Spleen (tissue), 11 donors: ENCODE measurements at regions not wholly inside any gene's neighbourhood (a gene's known extent, or its start where the extent isn't known, plus 50 kb on each side); places are given as distances from the start of the nearest gene placed in this dataset.
A peak's percentile ranks its signal among the peaks of the same experiment; 100 is the strongest.

ENCODE experiments used
- DNase-seq: peaks from one replicate; pipeline ENCODE4 v3.0.0-alpha.2; 2020
- H3K27ac ChIP-seq, 8 donors: fragments of 200-600 bp; sonication (generic) in 7 of 8; 1 replicate in 4 of 8; 2 replicates in 4 of 8; pipeline versions ENCODE4 v1.5.0 to v1.8.0; 2016 to 2021; ENCODE audit warnings: inconsistent platforms in 4 of 8, mild to moderate bottlenecking in 4 of 8, moderate library complexity in 1 of 8
- H3K27me3 ChIP-seq, 7 donors: fragments of 200-600 bp; sonication (generic) in 6 of 7; replicated peaks in 1 of 7; 1 replicate in 4 of 7; 2 replicates in 3 of 7; pipeline versions ENCODE4 v1.5.0 to v1.8.0; 2016 to 2021; ENCODE audit warnings: inconsistent platforms in 3 of 7, mild to moderate bottlenecking in 1 of 7
- H3K36me3 ChIP-seq, 6 donors: fragments of 200-600 bp; sonication (generic) in 5 of 6; 1 replicate in 4 of 6; 2 replicates in 2 of 6; pipeline versions ENCODE4 v1.5.0 to v1.8.0; 2016 to 2021; ENCODE audit warnings: inconsistent platforms in 2 of 6
- H3K4me1 ChIP-seq, 6 donors: fragments of 200-600 bp; sonication (generic) in 5 of 6; 1 replicate in 3 of 6; 2 replicates in 3 of 6; pipeline versions ENCODE4 v1.5.0 to v1.8.0; 2016 to 2021; ENCODE audit warnings: inconsistent platforms in 3 of 6
- H3K4me3 ChIP-seq, 8 donors: fragments of 200-600 bp; sonication (generic) in 7 of 8; 1 replicate in 4 of 8; 2 replicates in 4 of 8; pipeline versions ENCODE4 v1.5.0 to v1.8.0; 2016 to 2021; ENCODE audit warnings: inconsistent platforms in 4 of 8, mild to moderate bottlenecking in 4 of 8, moderate library complexity in 2 of 8
- H3K9me3 ChIP-seq, 8 donors: fragments of 200-600 bp; sonication (generic) in 7 of 8; 1 replicate in 4 of 8; 2 replicates in 4 of 8; pipeline versions ENCODE4 v1.5.0 to v1.8.0; 2016 to 2021; ENCODE audit warnings: inconsistent platforms in 4 of 8
- POLR2A ChIP-seq, 3 donors: fragments of 450-650 bp; IDR thresholded peaks; one replicate each; pipeline ENCODE4 v1.5.1; 2017; ENCODE audit warnings: antibody characterized with exemption in 3 of 3, mild to moderate bottlenecking in 1 of 3
- POLR2AphosphoS5 ChIP-seq, 3 donors: sonication (generic); formaldehyde crosslinking; IDR thresholded peaks; one replicate each; pipeline ENCODE4 v1.5.1; 2017; ENCODE audit warnings: antibody characterized with exemption in 3 of 3
- WGBS, 5 donors: extraction: QIAGEN DNeasy Blood & Tissue Kit in 3 of 5; methylation state at CpG; one replicate each; pipeline versions ENCODE4 v1.1.5 to v1.1.7; 2013 to 2018; 5-methylcytosine and 5-hydroxymethylcytosine counted together
- intact Hi-C: fragments of 100-400 bp; cut with DNase I; formaldehyde crosslinking; loops from one replicate; pipeline ENCODE4 v1.15.0; 2023; ENCODE audit warnings: low total_unique reads
- TF ChIP-seq, protein P1 (sequence below), 11 experiments: fragments of 200-600 bp in 7 of 11; fragments of 450-650 bp in 4 of 11; sonication (generic) in 4 of 11; IDR thresholded peaks in 8 of 11; conservative IDR thresholded peaks in 3 of 11; 1 replicate in 7 of 11; 2 replicates in 4 of 11; pipeline versions ENCODE4 v1.4.0 to v1.8.0; 2016 to 2021; ENCODE audit warnings: antibody characterized with exemption in 11 of 11, inconsistent platforms in 4 of 11, mild to moderate bottlenecking in 1 of 11
- donor health status: healthy with polysubstance abuse.
- donor health status: DM: no; HTN: no; CAD: no; lungs with moderate emphysema.
- donor health status: DM: no; HTN: no; CAD: no.
- donor health status: Bipolar disorder and iron deficiency.
- donor health status: healthy.
- donor health status: DM: no; HTN: no; CAD: no.
- donor health status: DM: yes; HTN: yes; CAD: no.

DNA sequence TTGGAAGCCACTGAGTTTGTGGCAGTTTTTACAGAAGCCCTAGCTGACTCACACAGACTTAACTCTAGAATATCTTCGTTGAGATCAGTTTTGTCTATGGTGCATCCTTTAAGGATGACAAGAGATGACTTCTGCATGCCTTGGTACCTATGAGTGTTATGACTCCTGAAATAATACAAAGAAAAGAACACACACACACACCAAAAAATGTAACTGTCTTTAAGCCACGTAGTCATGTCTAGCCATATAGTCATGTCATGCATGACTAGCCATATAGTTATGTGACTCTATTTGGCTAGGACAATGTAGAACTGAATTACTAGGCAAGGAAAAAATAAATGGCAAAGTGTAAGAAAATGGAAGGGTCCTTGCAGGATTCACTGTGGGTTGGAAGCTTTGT, 447.8 kb downstream of the NLGN4X start:
- intact Hi-C loops = no loop called here
- 32 to 75% (median 46%) methylated on average over 2 of the region's 2 CpGs for WGBS, 5 donors

DNA sequence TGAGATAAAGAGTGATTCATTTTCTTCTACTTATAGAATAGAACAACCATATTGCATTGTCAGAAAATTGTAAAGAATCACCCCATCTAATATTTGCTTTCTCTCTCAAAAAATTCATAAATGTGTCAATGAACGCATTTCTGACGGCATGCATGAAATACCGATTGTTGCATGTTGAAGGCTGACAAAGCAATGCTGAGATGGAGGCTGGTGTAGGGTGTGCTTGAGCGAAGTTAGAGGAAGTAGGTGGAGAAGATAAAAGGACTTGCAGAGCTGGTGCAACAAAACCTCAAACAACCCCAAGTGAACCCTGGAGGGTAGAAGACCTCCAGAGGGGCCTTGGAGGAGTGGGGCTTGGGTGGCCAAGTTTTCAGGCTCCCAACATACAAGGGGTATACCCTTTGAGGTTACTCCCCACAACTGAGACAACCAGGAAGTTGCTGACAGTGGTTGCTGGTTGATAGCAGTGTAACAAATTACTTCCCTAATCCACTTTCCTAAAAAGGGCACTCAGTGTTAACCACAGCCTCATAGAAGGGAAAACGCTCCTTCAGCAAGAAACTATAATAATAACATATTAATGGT, 452.7 kb downstream of the NLGN4X start:
- no peaks in the 10 kb centered on the region for H3K36me3 ChIP-seq
- TF ChIP-seq, protein P1, sequence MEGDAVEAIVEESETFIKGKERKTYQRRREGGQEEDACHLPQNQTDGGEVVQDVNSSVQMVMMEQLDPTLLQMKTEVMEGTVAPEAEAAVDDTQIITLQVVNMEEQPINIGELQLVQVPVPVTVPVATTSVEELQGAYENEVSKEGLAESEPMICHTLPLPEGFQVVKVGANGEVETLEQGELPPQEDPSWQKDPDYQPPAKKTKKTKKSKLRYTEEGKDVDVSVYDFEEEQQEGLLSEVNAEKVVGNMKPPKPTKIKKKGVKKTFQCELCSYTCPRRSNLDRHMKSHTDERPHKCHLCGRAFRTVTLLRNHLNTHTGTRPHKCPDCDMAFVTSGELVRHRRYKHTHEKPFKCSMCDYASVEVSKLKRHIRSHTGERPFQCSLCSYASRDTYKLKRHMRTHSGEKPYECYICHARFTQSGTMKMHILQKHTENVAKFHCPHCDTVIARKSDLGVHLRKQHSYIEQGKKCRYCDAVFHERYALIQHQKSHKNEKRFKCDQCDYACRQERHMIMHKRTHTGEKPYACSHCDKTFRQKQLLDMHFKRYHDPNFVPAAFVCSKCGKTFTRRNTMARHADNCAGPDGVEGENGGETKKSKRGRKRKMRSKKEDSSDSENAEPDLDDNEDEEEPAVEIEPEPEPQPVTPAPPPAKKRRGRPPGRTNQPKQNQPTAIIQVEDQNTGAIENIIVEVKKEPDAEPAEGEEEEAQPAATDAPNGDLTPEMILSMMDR (IDR thresholded peaks at IDR 0.05 in 8 of 11, conservative IDR thresholded peaks at IDR 0.05 in 3 of 11) = no peak
- TF ChIP-seq POLR2AphosphoS5 (IDR thresholded peaks at IDR 0.05) = no peak
- no peak for TF ChIP-seq POLR2A (IDR thresholded peaks at IDR 0.05)
- intact Hi-C loops = no loop called here
- H3K4me3 ChIP-seq = no peak overlapping the region
- no peaks in the 10 kb centered on the region for H3K4me1 ChIP-seq
- H3K9me3 ChIP-seq = no peaks in the 10 kb centered on the region
- no peak for DNase-seq
- no peaks in the 10 kb centered on the region for H3K27me3 ChIP-seq
- WGBS, 5 donors = 6 to 33% (median 16%) methylated on average over 5 of the region's 5 CpGs
- H3K27ac ChIP-seq = peak overlapping the region in 1 of 8 donors; percentile 40

More for the DNA sequence above, 447.8 kb downstream of the NLGN4X start:
- DNase-seq = no peak
- Histone ChIP-seq H3K36me3 (no peaks in the 10 kb centered on the region), H3K27me3 (no peaks in the 10 kb centered on the region), H3K27ac (no peak overlapping the region), H3K9me3 (no peaks in the 10 kb centered on the region), H3K4me3 (no peak overlapping the region), H3K4me1 (no peaks in the 10 kb centered on the region)
- TF ChIP-seq POLR2A (IDR thresholded peaks at IDR 0.05) (no peak), POLR2AphosphoS5 (IDR thresholded peaks at IDR 0.05) (no peak)

DNA sequence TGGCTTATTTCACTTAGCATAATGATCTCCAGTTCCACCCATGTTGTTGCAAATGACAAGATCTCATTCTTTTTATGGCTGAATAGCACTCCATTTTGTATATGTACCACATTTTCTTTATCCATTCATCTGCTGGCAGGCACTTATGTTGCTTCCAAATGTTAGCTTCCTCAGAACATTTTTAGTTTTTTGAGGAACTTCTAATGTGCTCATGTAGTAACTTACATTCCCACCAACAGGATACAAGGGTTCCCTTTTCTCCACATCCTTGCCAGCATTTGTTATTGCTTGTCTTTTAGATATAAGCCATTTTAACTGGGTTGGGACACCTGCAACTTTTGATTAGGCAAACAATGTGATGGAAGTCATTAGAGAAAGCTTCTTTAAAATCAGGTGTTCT, 454.2 kb downstream of the NLGN4X start:
- Histone ChIP-seq H3K4me1 (no peaks in the 10 kb centered on the region), H3K27ac (no peak overlapping the region), H3K9me3 (no peaks in the 10 kb centered on the region), H3K36me3 (no peaks in the 10 kb centered on the region), H3K27me3 (no peaks in the 10 kb centered on the region), H3K4me3 (no peak overlapping the region)
- no peak for TF ChIP-seq POLR2A (IDR thresholded peaks at IDR 0.05)
- TF ChIP-seq, protein P1 (IDR thresholded peaks at IDR 0.05 in 8 of 11, conservative IDR thresholded peaks at IDR 0.05 in 3 of 11) = no peak
- intact Hi-C loops = no loop called here
- DNase-seq = no peak

DNA sequence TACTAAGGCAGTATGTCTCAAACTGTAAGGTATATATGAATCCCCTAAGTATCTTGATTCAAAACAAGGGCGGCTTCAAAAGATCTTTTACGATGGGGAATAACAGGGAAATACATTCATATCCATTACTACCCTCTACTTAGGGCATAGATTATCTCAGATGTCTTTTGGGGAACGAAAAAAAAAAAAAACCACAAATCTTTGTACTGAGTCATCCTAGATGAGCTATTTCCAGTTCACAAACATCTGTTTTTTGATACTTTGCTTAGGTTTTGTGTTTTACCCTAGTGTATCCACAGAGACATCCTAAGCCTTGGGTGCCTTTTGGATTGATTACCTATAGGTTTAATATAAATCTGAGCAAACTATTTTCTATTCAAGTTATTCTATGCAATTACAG, 457.2 kb downstream of the NLGN4X start:
- no peak overlapping the region for H3K27ac ChIP-seq
- H3K36me3 ChIP-seq = no peaks in the 10 kb centered on the region
- H3K27me3 ChIP-seq = no peaks in the 10 kb centered on the region
- no peaks in the 10 kb centered on the region for H3K4me1 ChIP-seq
- H3K4me3 ChIP-seq = no peak overlapping the region
- 47 to 67% (median 59%) methylated on average over 3 of the region's 3 CpGs for WGBS, 5 donors
- intact Hi-C loops = no loop called here
- H3K9me3 ChIP-seq = no peaks in the 10 kb centered on the region
- DNase-seq = no peak
- TF ChIP-seq, protein P1 (IDR thresholded peaks at IDR 0.05 in 8 of 11, conservative IDR thresholded peaks at IDR 0.05 in 3 of 11) = no peak
- TF ChIP-seq POLR2AphosphoS5 (IDR thresholded peaks at IDR 0.05) (no peak), POLR2A (IDR thresholded peaks at IDR 0.05) (no peak)

DNA sequence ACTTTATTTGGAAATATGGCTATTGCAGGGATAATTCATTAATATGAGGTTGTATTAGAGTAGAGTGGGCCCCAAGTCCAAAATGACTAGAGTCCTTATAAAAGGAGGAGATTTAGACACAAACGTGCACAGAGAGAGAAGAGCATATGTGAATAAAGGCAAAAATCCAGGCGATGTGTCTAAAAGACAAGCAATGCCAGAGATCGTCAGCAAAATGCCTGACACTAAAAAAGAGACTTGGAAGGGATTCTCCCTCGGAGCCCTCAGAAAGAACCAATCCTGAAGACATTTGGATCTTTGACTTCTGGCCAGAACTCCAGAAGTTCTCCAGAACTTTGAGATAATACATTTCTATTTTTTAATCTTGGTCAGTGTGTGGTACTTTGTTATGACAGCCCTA, 472.1 kb downstream of the NLGN4X start:
- DNase-seq = no peak
- peaks cover 0 to 6% (median 0%) of the 10 kb centered on the region in 8 donors for H3K9me3 ChIP-seq
- no peak overlapping the region for H3K27ac ChIP-seq
- H3K4me1 ChIP-seq = no peaks in the 10 kb centered on the region
- 69 to 82% (median 78%) methylated on average over 4 of the region's 4 CpGs for WGBS, 5 donors
- no peak overlapping the region for H3K4me3 ChIP-seq
- TF ChIP-seq, protein P1 (IDR thresholded peaks at IDR 0.05 in 8 of 11, conservative IDR thresholded peaks at IDR 0.05 in 3 of 11) = no peak
- TF ChIP-seq POLR2A (IDR thresholded peaks at IDR 0.05) (no peak), POLR2AphosphoS5 (IDR thresholded peaks at IDR 0.05) (no peak)
- H3K36me3 ChIP-seq = no peaks in the 10 kb centered on the region
- H3K27me3 ChIP-seq = no peaks in the 10 kb centered on the region
- intact Hi-C loops = no loop called here
